Uterus (tissue), 2 donors: ENCODE measurements at regions not wholly inside any gene's neighbourhood (a gene's known extent, or its start where the extent isn't known, plus 50 kb on each side); places are given as distances from the start of the nearest gene placed in this dataset.

Experiments used
- POLR2A ChIP-seq, 2 donors: fragments of 450-650 bp; IDR thresholded peaks; one replicate each; pipeline ENCODE4 v1.6.1; 2016; ENCODE audit warnings: antibody characterized with exemption in 2 of 2, mild to moderate bottlenecking in 1 of 2, moderate library complexity in 1 of 2
- TF ChIP-seq, protein P1 (sequence below), 4 experiments: fragments of 200-600 bp in 2 of 4; fragments of 450-650 bp in 2 of 4; sonication (generic) in 2 of 4; IDR thresholded peaks; one replicate each; pipeline ENCODE4 v1.5.1; 2016 to 2019; ENCODE audit warnings: antibody characterized with exemption in 4 of 4, mild to moderate bottlenecking in 2 of 4, moderate library complexity in 1 of 4

GRCh38 chr5:34563931-34564709, 92.0 kb upstream of the RAI14 start:
- TF ChIP-seq, protein P1, sequence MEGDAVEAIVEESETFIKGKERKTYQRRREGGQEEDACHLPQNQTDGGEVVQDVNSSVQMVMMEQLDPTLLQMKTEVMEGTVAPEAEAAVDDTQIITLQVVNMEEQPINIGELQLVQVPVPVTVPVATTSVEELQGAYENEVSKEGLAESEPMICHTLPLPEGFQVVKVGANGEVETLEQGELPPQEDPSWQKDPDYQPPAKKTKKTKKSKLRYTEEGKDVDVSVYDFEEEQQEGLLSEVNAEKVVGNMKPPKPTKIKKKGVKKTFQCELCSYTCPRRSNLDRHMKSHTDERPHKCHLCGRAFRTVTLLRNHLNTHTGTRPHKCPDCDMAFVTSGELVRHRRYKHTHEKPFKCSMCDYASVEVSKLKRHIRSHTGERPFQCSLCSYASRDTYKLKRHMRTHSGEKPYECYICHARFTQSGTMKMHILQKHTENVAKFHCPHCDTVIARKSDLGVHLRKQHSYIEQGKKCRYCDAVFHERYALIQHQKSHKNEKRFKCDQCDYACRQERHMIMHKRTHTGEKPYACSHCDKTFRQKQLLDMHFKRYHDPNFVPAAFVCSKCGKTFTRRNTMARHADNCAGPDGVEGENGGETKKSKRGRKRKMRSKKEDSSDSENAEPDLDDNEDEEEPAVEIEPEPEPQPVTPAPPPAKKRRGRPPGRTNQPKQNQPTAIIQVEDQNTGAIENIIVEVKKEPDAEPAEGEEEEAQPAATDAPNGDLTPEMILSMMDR (IDR thresholded peaks at IDR 0.05) = no peak
- no peak for TF ChIP-seq POLR2A (IDR thresholded peaks at IDR 0.05)
